ENCODE measurements at regions not wholly inside any gene's neighbourhood (a gene's known extent, or its start where the extent isn't known, plus 50 kb on each side); places are given as distances from the start of the nearest gene placed in this dataset.

- POLR2A ChIA-PET: no interaction called here
Measured at GRCh38 chr1:10905841-10906655, 106.4 kb upstream of the TARDBP start.

GRCh38 chr1:10906866-10907519 lies 105.5 kb upstream of the TARDBP start:
- DNase-seq (ENCODE audit: low read depth, low spot score): no peak
- Histone ChIP-seq H3K4me3 (ENCODE audit: low read depth, low read length) (no peak overlapping the region), H3K9me3 (ENCODE audit: control insufficient read depth, insufficient read depth, low read length) (no peaks in the 10 kb centered on the region; the same call in 1 of the 2 replicates), H3K27ac (ENCODE audit: low read depth, low read length) (no peak overlapping the region), H3K27me3 (ENCODE audit: control insufficient read depth, insufficient read depth, low read length) (peaks cover 38% of the 10 kb centered on the region)
- POLR2A ChIA-PET: no interaction called here
- CTCF ChIA-PET: no interaction called here
- TF ChIP-seq, protein P1, sequence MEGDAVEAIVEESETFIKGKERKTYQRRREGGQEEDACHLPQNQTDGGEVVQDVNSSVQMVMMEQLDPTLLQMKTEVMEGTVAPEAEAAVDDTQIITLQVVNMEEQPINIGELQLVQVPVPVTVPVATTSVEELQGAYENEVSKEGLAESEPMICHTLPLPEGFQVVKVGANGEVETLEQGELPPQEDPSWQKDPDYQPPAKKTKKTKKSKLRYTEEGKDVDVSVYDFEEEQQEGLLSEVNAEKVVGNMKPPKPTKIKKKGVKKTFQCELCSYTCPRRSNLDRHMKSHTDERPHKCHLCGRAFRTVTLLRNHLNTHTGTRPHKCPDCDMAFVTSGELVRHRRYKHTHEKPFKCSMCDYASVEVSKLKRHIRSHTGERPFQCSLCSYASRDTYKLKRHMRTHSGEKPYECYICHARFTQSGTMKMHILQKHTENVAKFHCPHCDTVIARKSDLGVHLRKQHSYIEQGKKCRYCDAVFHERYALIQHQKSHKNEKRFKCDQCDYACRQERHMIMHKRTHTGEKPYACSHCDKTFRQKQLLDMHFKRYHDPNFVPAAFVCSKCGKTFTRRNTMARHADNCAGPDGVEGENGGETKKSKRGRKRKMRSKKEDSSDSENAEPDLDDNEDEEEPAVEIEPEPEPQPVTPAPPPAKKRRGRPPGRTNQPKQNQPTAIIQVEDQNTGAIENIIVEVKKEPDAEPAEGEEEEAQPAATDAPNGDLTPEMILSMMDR (IDR thresholded peaks at IDR 0.05; ENCODE audit: low read depth, low read length): no peak

More at GRCh38 chr1:10905841-10906655, 106.4 kb upstream of the TARDBP start:
- DNase-seq (ENCODE audit: low read depth, low spot score): no peak
- CTCF ChIA-PET: interaction anchor here (0.6 kb wide), 1 partner anchor 12 kb away, joined by 5 read pairs; no protein-coding TSS in a partner anchor
- Histone ChIP-seq H3K4me3 (ENCODE audit: low read depth, low read length) (no peak overlapping the region), H3K9me3 (ENCODE audit: control insufficient read depth, insufficient read depth, low read length) (no peaks in the 10 kb centered on the region; the same call in 1 of the 2 replicates), H3K27ac (ENCODE audit: low read depth, low read length) (no peak overlapping the region), H3K27me3 (ENCODE audit: control insufficient read depth, insufficient read depth, low read length) (peaks cover 33% of the 10 kb centered on the region)
- TF ChIP-seq, protein P1 (IDR thresholded peaks at IDR 0.05; ENCODE audit: low read depth, low read length): no peak

GRCh38 chr1:10908266-10908665 lies 104.2 kb upstream of the TARDBP start:
- H3K27ac ChIP-seq (ENCODE audit: low read depth, low read length): no peak overlapping the region
- peaks cover 41% of the 10 kb centered on the region for H3K27me3 ChIP-seq (ENCODE audit: control insufficient read depth, insufficient read depth, low read length)
- no peak overlapping the region for H3K4me3 ChIP-seq (ENCODE audit: low read depth, low read length)
- DNase-seq (ENCODE audit: low read depth, low spot score): no peak
- CTCF ChIA-PET: no interaction called here
- TF ChIP-seq, protein P1 (IDR thresholded peaks at IDR 0.05; ENCODE audit: low read depth, low read length): no peak
- POLR2A ChIA-PET: no interaction called here
- no peaks in the 10 kb centered on the region; the same call in 1 of the 2 replicates for H3K9me3 ChIP-seq (ENCODE audit: control insufficient read depth, insufficient read depth, low read length)

- POLR2A ChIA-PET: no interaction called here
Measured at GRCh38 chr1:10909697-10910680, 102.5 kb upstream of the TARDBP start.

More at GRCh38 chr1:10909697-10910680, 102.5 kb upstream of the TARDBP start:
- CTCF ChIA-PET: interaction anchor here (0.7 to 1.4 kb wide), 8 partner anchors 9 to 415 kb away, joined by 3 to 11 read pairs (median 3); no protein-coding TSS in a partner anchor
- H3K4me3 ChIP-seq (ENCODE audit: low read depth, low read length): no peak overlapping the region
- peaks cover 43% of the 10 kb centered on the region for H3K27me3 ChIP-seq (ENCODE audit: control insufficient read depth, insufficient read depth, low read length)
- no peak for DNase-seq (ENCODE audit: low read depth, low spot score)
- H3K27ac ChIP-seq (ENCODE audit: low read depth, low read length): no peak overlapping the region
- H3K9me3 ChIP-seq (ENCODE audit: control insufficient read depth, insufficient read depth, low read length): no peaks in the 10 kb centered on the region; the same call in 1 of the 2 replicates
- TF ChIP-seq, protein P1 (IDR thresholded peaks at IDR 0.05; ENCODE audit: low read depth, low read length): peak; percentile 27
